ENCODE measurements at regions not wholly inside any gene's neighbourhood (a gene's known extent, or its start where the extent isn't known, plus 50 kb on each side); places are given as distances from the start of the nearest gene placed in this dataset.

- TF ChIP-seq CTCF (IDR thresholded peaks at IDR 0.05; ENCODE audit: poor library complexity, severe bottlenecking) (no peak), TAF1 (IDR thresholded peaks at IDR 0.05; ENCODE audit: low read depth) (no peak)
- TF ChIP-seq, protein P1, sequence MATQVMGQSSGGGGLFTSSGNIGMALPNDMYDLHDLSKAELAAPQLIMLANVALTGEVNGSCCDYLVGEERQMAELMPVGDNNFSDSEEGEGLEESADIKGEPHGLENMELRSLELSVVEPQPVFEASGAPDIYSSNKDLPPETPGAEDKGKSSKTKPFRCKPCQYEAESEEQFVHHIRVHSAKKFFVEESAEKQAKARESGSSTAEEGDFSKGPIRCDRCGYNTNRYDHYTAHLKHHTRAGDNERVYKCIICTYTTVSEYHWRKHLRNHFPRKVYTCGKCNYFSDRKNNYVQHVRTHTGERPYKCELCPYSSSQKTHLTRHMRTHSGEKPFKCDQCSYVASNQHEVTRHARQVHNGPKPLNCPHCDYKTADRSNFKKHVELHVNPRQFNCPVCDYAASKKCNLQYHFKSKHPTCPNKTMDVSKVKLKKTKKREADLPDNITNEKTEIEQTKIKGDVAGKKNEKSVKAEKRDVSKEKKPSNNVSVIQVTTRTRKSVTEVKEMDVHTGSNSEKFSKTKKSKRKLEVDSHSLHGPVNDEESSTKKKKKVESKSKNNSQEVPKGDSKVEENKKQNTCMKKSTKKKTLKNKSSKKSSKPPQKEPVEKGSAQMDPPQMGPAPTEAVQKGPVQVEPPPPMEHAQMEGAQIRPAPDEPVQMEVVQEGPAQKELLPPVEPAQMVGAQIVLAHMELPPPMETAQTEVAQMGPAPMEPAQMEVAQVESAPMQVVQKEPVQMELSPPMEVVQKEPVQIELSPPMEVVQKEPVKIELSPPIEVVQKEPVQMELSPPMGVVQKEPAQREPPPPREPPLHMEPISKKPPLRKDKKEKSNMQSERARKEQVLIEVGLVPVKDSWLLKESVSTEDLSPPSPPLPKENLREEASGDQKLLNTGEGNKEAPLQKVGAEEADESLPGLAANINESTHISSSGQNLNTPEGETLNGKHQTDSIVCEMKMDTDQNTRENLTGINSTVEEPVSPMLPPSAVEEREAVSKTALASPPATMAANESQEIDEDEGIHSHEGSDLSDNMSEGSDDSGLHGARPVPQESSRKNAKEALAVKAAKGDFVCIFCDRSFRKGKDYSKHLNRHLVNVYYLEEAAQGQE (IDR thresholded peaks at IDR 0.05; ENCODE audit: borderline replicate concordance), result no peak
Measured at GRCh38 chr7:42662862-42663261, 249.0 kb downstream of the C7orf25 start.

Measured in neural cell (in vitro differentiated cells).